Keratinocyte (primary cell): ENCODE measurements at regions not wholly inside any gene's neighbourhood (a gene's known extent, or its start where the extent isn't known, plus 50 kb on each side); places are given as distances from the start of the nearest gene placed in this dataset.
A peak's percentile ranks its signal among the peaks of the same experiment; 100 is the strongest.

ENCODE experiments used
- DNase-seq: peaks from one replicate; pipeline ENCODE4 v3.0.0-alpha.2; 2011; ENCODE audit warnings: low read depth, missing footprints, low spot score
- FAIRE-seq: peaks from 2 replicates; lab custom pipeline; 2011; peaks lifted over from hg19 to GRCh38; lab: Jason Lieb, UNC
- H2AFZ ChIP-seq: 2 replicates; pipeline ENCODE4 v1.6.0; 2012; ENCODE audit warnings: low read length, control low read depth, inconsistent platforms; ENCODE audit not compliant: control insufficient read depth
- H3K27ac ChIP-seq: 2 replicates; pipeline ENCODE4 v1.5.1; 2011; ENCODE audit warnings: low read length; ENCODE audit not compliant: control insufficient read depth, insufficient read depth
- H3K27me3 ChIP-seq: 3 replicates; pipeline ENCODE4 v1.6.0; 2011; ENCODE audit warnings: low read length; ENCODE audit not compliant: control insufficient read depth, insufficient read depth; ENCODE audit errors: extremely low read depth
- H3K36me3 ChIP-seq, 2 experiments: 2 replicates in 1 of 2; 3 replicates in 1 of 2; pipeline ENCODE4 v1.5.1; 2011; ENCODE audit warnings: low read length in 2 of 2, mild to moderate bottlenecking in 1 of 2; ENCODE audit not compliant: control insufficient read depth in 2 of 2, insufficient read depth in 2 of 2; ENCODE audit errors: extremely low read depth in 1 of 2
- H3K4me1 ChIP-seq: 3 replicates; pipeline ENCODE4 v1.5.1; 2011; ENCODE audit warnings: low read length; ENCODE audit not compliant: control insufficient read depth, insufficient read depth; ENCODE audit errors: extremely low read depth
- H3K4me2 ChIP-seq: 3 replicates; pipeline ENCODE4 v1.6.0; 2011; ENCODE audit warnings: low read depth, low read length; ENCODE audit not compliant: control insufficient read depth, insufficient read depth; ENCODE audit errors: extremely low read depth
- H3K4me3 ChIP-seq, 3 experiments: fragments of 200-600 bp in 1 of 3; sonication (generic) in 1 of 3; 2 replicates in 2 of 3; 3 replicates in 1 of 3; pipeline ENCODE4 v1.5.1; 2011 to 2016; ENCODE audit warnings: low read length in 3 of 3, mild to moderate bottlenecking in 3 of 3, control low read depth in 2 of 3, inconsistent platforms in 1 of 3, low read depth in 1 of 3, mixed read lengths in 1 of 3, mixed run types in 1 of 3, moderate library complexity in 1 of 3; ENCODE audit not compliant: control insufficient read depth in 2 of 3, insufficient read depth in 2 of 3; ENCODE audit errors: extremely low read depth in 1 of 3
- H3K79me2 ChIP-seq: 2 replicates; pipeline ENCODE4 v1.6.0; 2012; ENCODE audit warnings: low read length; ENCODE audit not compliant: control insufficient read depth, insufficient read depth
- H3K9ac ChIP-seq: 3 replicates; pipeline ENCODE4 v1.6.0; 2011; ENCODE audit warnings: low read length; ENCODE audit not compliant: control insufficient read depth, insufficient read depth; ENCODE audit errors: extremely low read depth
- H3K9me1 ChIP-seq: 3 replicates; pipeline ENCODE4 v1.6.0; 2011; ENCODE audit warnings: low read length; ENCODE audit not compliant: control insufficient read depth, insufficient read depth; ENCODE audit errors: extremely low read depth
- H3K9me3 ChIP-seq: 2 replicates; pipeline ENCODE4 v1.5.1; 2012; ENCODE audit warnings: low read depth, low read length; ENCODE audit not compliant: control insufficient read depth
- H4K20me1 ChIP-seq: 3 replicates; pipeline ENCODE4 v1.6.0; 2011; ENCODE audit warnings: low read length; ENCODE audit not compliant: control insufficient read depth, insufficient read depth; ENCODE audit errors: extremely low read depth
- EZH2 ChIP-seq: IDR thresholded peaks from one replicate; pipeline ENCODE4 v1.6.1; 2012; ENCODE audit warnings: inconsistent platforms, mild to moderate bottlenecking, low read length, moderate library complexity
- dilution Hi-C: fragments of 300-500 bp; cut with MboI; formaldehyde crosslinking; loops from one replicate; pipeline ENCODE4 v1.7.0; 2020; ENCODE audit warnings: low sequenced_read_pairs; ENCODE audit not compliant: extremely low pct_ligation_motif_present
- TF ChIP-seq, protein P1 (sequence below), 3 experiments: IDR thresholded peaks in 1 of 3; conservative IDR thresholded peaks in 1 of 3; optimal IDR thresholded peaks in 1 of 3; 2 replicates in 2 of 3; 3 replicates in 1 of 3; pipeline versions ENCODE3 to v1.5.1; 2011; ENCODE audit warnings: low read length in 3 of 3, mild to moderate bottlenecking in 3 of 3, moderate library complexity in 2 of 3, control low read depth in 1 of 3, inconsistent platforms in 1 of 3; ENCODE audit not compliant: insufficient read depth in 2 of 3; ENCODE audit errors: extremely low read depth in 1 of 3

DNA sequence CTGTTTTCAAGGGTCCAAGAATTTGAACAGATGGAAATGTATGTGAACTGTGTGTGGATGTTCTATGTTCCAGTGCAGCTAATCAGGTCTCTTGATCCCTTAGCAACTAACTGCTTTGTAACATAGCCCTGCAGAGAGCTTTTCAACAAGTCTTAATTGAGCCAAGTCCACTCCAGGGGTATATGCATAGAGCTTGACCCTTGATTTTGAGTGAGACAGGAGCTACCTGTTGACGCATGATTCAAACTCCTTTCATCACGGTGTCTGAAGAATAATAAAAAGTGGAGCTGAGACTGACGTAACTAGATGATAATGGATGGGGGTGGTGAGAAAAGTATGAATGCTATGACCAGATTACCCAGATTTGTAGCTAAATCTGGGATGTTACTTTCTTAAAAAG lies 93.3 kb upstream of the CCDC54 start:
- Histone ChIP-seq H3K9ac (no peak overlapping the region), H3K4me2 (no peak overlapping the region), H3K27ac (no peak overlapping the region), H3K9me1 (no peaks in the 10 kb centered on the region), H3K27me3 (no peaks in the 10 kb centered on the region), H4K20me1 (no peaks in the 10 kb centered on the region), H3K4me1 (peaks cover 7% of the 10 kb centered on the region), H3K4me3 (no peak overlapping the region), H3K9me3 (no peaks in the 10 kb centered on the region), H3K79me2 (no peaks in the 10 kb centered on the region), H3K36me3 (no peaks in the 10 kb centered on the region), H2AFZ (no peak overlapping the region)
- no peak for DNase-seq
- FAIRE-seq, result no peak
- TF ChIP-seq, protein P1, sequence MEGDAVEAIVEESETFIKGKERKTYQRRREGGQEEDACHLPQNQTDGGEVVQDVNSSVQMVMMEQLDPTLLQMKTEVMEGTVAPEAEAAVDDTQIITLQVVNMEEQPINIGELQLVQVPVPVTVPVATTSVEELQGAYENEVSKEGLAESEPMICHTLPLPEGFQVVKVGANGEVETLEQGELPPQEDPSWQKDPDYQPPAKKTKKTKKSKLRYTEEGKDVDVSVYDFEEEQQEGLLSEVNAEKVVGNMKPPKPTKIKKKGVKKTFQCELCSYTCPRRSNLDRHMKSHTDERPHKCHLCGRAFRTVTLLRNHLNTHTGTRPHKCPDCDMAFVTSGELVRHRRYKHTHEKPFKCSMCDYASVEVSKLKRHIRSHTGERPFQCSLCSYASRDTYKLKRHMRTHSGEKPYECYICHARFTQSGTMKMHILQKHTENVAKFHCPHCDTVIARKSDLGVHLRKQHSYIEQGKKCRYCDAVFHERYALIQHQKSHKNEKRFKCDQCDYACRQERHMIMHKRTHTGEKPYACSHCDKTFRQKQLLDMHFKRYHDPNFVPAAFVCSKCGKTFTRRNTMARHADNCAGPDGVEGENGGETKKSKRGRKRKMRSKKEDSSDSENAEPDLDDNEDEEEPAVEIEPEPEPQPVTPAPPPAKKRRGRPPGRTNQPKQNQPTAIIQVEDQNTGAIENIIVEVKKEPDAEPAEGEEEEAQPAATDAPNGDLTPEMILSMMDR (optimal IDR thresholded peaks at IDR 0.05 in 1 of 3, IDR thresholded peaks at IDR 0.05 in 1 of 3, conservative IDR thresholded peaks at IDR 0.05 in 1 of 3; ENCODE audit: extremely low read depth in 1 of 3, insufficient read depth in 2 of 3, low read length in 3 of 3), result no peak
- no peak for TF ChIP-seq EZH2
- dilution Hi-C loops, result no loop called here

DNA sequence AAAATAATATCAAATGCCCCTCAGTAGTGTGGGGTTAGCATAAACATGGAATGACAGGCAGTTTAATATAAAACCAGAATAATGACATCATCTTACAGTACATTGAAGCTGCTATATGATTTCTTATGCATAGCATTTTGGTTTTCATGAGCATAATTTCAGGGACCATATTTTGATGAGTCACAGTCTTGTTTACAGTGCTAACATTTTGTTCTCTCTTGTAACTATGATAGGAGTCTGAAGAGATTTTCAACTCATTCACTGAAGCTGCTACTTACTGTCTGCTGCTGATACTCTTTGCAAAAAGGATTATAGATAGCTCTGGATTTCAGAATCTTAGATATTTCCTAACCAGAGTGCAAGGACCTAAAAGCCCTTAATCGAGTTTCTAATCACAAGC lies 92.6 kb upstream of the CCDC54 start:
- H3K27me3 ChIP-seq, result no peaks in the 10 kb centered on the region
- no peak overlapping the region for H3K4me3 ChIP-seq
- no peak overlapping the region for H3K9ac ChIP-seq
- H3K79me2 ChIP-seq, result no peaks in the 10 kb centered on the region
- H3K4me1 ChIP-seq, result peaks cover 7% of the 10 kb centered on the region
- dilution Hi-C loops, result no loop called here
- H3K27ac ChIP-seq, result no peak overlapping the region
- H2AFZ ChIP-seq, result no peak overlapping the region
- no peak overlapping the region for H3K4me2 ChIP-seq
- no peak for TF ChIP-seq EZH2
- TF ChIP-seq, protein P1 (optimal IDR thresholded peaks at IDR 0.05 in 1 of 3, IDR thresholded peaks at IDR 0.05 in 1 of 3, conservative IDR thresholded peaks at IDR 0.05 in 1 of 3; ENCODE audit: extremely low read depth in 1 of 3, insufficient read depth in 2 of 3, low read length in 3 of 3), result no peak
- no peaks in the 10 kb centered on the region for H3K9me3 ChIP-seq
- no peaks in the 10 kb centered on the region for H4K20me1 ChIP-seq
- no peaks in the 10 kb centered on the region for H3K36me3 ChIP-seq
- no peak for DNase-seq
- H3K9me1 ChIP-seq, result no peaks in the 10 kb centered on the region
- FAIRE-seq, result peak; percentile 49
